Smooth muscle cell (in vitro differentiated cells): ENCODE measurements at regions not wholly inside any gene's neighbourhood (a gene's known extent, or its start where the extent isn't known, plus 50 kb on each side); places are given as distances from the start of the nearest gene placed in this dataset.
"Not testable (repeated sequence)": the region's sequence is repeated elsewhere in the genome, so short reads cannot be mapped to it uniquely, and the experiment has no call there.

ENCODE experiments used
- DNase-seq: peaks from one replicate; lab custom pipeline; 2025; ENCODE audit not compliant: unreplicated experiment; lab: John Stamatoyannopoulos, UW
- H2AFZ ChIP-seq: fragments of 200-600 bp; sonication (generic); 2 replicates; pipeline ENCODE4 v1.6.0; 2016; ENCODE audit warnings: antibody characterized with exemption, low read depth, mild to moderate bottlenecking
- H3F3A ChIP-seq: fragments of 200-600 bp; sonication (generic); 2 replicates; pipeline ENCODE4 v1.6.0; 2017; ENCODE audit warnings: antibody characterized with exemption, low read depth
- H3K27ac ChIP-seq: fragments of 200-600 bp; sonication (generic); 2 replicates; pipeline ENCODE4 v1.5.1; 2016; ENCODE audit warnings: low read depth, mild to moderate bottlenecking
- H3K27me3 ChIP-seq: fragments of 200-600 bp; sonication (generic); 2 replicates; pipeline ENCODE4 v1.6.1; 2016; ENCODE audit warnings: low read depth, mild to moderate bottlenecking
- H3K36me3 ChIP-seq: fragments of 200-600 bp; sonication (generic); 2 replicates; pipeline ENCODE4 v1.5.1; 2016; ENCODE audit warnings: low read depth
- H3K4me1 ChIP-seq: fragments of 200-600 bp; sonication (generic); 2 replicates; pipeline ENCODE4 v1.5.1; 2016; ENCODE audit warnings: low read depth
- H3K4me2 ChIP-seq: fragments of 200-600 bp; sonication (generic); 2 replicates; pipeline ENCODE4 v1.6.0; 2016; ENCODE audit warnings: mild to moderate bottlenecking
- H3K4me3 ChIP-seq: fragments of 200-600 bp; sonication (generic); 2 replicates; pipeline ENCODE4 v1.5.1; 2016; ENCODE audit warnings: mild to moderate bottlenecking
- H3K79me2 ChIP-seq: fragments of 200-600 bp; sonication (generic); 2 replicates; pipeline ENCODE4 v1.6.0; 2016; ENCODE audit warnings: low read depth, mild to moderate bottlenecking
- H3K9ac ChIP-seq: fragments of 200-600 bp; sonication (generic); 2 replicates; pipeline ENCODE4 v1.6.0; 2016; ENCODE audit warnings: low read depth
- H3K9me3 ChIP-seq: fragments of 200-600 bp; sonication (generic); replicated peaks from 2 replicates; pipeline ENCODE4 v1.5.1; 2016; ENCODE audit warnings: low read depth
- H4K20me1 ChIP-seq: fragments of 200-600 bp; sonication (generic); 2 replicates; pipeline ENCODE4 v1.6.0; 2016; ENCODE audit warnings: low read depth
- WGBS: methylation state at CpG from one replicate; pipeline ENCODE4 v1.1.7; 2016; ENCODE audit warnings: low lambda C conversion rate; 5-methylcytosine and 5-hydroxymethylcytosine counted together
- TF ChIP-seq, protein P1 (sequence below): fragments of 200-600 bp; sonication (generic); IDR thresholded peaks from 2 replicates; pipeline ENCODE4 v1.5.1; 2017; ENCODE audit warnings: borderline replicate concordance, mild to moderate bottlenecking, antibody characterized with exemption; ENCODE audit not compliant: insufficient read depth, poor library complexity, severe bottlenecking

DNA sequence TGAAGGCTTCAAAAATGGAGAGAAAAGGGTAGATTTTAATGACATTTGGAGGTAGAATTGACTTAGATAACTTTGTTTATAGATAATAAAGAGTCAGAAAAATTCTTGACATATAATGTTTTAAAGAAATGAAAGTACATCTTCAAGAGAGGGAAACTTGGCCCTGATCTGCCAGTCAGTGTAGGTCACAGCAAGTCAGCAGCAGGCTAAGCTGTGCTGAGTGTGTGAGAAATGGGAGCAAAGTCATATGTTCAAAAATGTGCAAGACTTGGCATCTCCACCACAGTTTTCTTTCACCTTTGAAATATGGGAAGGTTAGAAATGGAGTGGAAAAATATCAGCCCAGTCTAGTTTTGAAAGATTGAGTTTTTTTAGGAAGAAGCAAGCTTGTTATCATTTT lies 1761.3 kb downstream of the KHDRBS2 start:
- H4K20me1 ChIP-seq, H3K27me3 ChIP-seq, H3K36me3 ChIP-seq, DNase-seq, H3K4me3 ChIP-seq, H2AFZ ChIP-seq, H3K79me2 ChIP-seq, H3K4me1 ChIP-seq, H3F3A ChIP-seq, H3K4me2 ChIP-seq, H3K27ac ChIP-seq, H3K9ac ChIP-seq, H3K9me3 ChIP-seq: not testable (repeated sequence)

DNA sequence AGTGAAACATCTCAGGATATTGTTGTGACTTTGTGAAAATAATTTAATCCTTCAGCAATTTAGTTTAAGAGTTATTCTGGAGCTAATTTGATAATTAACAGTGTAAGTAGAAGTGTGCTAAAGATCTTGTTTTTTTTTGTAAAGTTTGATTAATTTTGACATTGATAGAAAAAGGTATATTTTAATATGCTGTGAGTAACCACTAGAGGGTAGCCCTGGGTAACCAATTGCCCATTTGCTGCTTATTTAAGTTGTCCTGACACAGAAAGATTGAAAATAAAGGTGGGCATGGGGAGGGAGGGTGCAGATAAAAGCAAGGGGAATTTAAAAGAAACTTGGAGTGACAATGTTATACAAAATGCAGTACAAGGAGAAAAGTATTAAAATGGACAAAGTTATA lies 1808.3 kb downstream of the KHDRBS2 start:
- not testable (repeated sequence) for H3K27ac ChIP-seq, H2AFZ ChIP-seq, H3K36me3 ChIP-seq, H4K20me1 ChIP-seq, H3K4me2 ChIP-seq, H3F3A ChIP-seq, H3K9ac ChIP-seq, H3K79me2 ChIP-seq, H3K9me3 ChIP-seq, DNase-seq, H3K27me3 ChIP-seq, H3K4me3 ChIP-seq, H3K4me1 ChIP-seq
- TF ChIP-seq, protein P1, sequence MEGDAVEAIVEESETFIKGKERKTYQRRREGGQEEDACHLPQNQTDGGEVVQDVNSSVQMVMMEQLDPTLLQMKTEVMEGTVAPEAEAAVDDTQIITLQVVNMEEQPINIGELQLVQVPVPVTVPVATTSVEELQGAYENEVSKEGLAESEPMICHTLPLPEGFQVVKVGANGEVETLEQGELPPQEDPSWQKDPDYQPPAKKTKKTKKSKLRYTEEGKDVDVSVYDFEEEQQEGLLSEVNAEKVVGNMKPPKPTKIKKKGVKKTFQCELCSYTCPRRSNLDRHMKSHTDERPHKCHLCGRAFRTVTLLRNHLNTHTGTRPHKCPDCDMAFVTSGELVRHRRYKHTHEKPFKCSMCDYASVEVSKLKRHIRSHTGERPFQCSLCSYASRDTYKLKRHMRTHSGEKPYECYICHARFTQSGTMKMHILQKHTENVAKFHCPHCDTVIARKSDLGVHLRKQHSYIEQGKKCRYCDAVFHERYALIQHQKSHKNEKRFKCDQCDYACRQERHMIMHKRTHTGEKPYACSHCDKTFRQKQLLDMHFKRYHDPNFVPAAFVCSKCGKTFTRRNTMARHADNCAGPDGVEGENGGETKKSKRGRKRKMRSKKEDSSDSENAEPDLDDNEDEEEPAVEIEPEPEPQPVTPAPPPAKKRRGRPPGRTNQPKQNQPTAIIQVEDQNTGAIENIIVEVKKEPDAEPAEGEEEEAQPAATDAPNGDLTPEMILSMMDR: peak; percentile 40

DNA sequence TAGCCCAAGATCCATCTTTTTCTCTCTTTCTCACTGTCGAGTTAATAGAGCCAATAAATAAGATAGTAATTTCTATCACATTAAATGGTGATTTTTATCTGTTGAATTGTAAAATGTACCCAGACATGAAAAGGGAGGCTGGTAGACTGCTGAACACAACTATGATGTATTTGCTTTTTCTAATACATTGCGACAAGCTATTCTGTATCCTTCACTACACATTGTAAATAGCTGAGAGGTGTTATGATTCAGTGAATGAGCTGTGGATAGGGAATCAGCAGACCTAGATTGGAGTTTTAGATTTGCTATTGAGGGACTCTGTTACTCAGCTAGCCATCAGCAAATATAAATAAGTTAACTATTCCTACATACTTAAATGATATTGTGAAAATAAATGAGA lies 1812.2 kb downstream of the KHDRBS2 start:
- H3K4me3 ChIP-seq, H3K27ac ChIP-seq, H3K4me2 ChIP-seq, DNase-seq, H3K79me2 ChIP-seq, H2AFZ ChIP-seq, H3K9me3 ChIP-seq, H3K9ac ChIP-seq, H4K20me1 ChIP-seq, H3F3A ChIP-seq, H3K27me3 ChIP-seq, H3K4me1 ChIP-seq, H3K36me3 ChIP-seq: not testable (repeated sequence)
- WGBS: 90% methylated on average over 2 of the region's 2 CpGs

DNA sequence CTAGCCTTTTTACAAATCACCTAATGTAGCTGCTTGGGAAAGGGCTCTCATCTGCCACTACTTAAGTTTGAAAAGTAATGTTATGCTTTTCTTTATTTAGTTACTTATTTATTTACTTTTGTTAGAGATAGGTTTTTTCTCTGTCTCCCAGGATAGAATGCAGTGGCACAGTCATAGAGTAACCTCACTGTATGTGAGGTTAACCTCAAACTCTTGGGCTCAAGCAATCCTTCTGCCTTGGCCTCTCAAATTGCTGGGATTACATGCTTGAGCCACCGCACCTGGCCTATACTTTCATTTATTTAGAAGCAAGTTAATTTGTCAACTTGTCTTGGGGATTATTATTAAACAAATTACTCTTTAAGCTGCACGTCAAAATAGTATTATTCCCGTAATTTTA lies 1814.6 kb downstream of the KHDRBS2 start:
- H3K4me3 ChIP-seq, H3K4me1 ChIP-seq, H3K9me3 ChIP-seq, H3K4me2 ChIP-seq, H2AFZ ChIP-seq, H3K9ac ChIP-seq, DNase-seq, H3K36me3 ChIP-seq, H3K79me2 ChIP-seq, H3K27me3 ChIP-seq, H3F3A ChIP-seq, H3K27ac ChIP-seq, H4K20me1 ChIP-seq: not testable (repeated sequence)
- WGBS: 88% methylated on average over 3 of the region's 3 CpGs

DNA sequence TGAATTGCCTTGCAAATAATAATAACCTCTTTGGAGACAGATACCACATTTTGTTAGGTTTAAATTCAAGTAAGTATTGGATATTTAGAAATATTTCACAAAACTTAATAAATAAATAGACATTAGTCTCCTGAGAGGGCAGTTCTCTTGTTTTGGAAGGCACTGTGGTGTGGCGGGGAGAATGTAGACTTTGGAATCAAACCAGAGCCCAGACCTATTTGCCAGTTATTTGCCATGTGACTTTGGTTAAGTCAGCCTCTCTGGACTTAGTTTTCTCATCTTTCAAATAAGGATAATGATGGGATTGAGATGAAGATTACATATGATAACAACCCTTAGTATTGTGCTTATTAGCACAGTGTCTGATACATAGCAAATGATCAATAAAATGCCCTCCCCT lies 1835.6 kb downstream of the KHDRBS2 start:
- DNase-seq, H3K4me2 ChIP-seq, H3K79me2 ChIP-seq, H3K4me3 ChIP-seq, H3F3A ChIP-seq, H3K27me3 ChIP-seq, H3K36me3 ChIP-seq, H3K9me3 ChIP-seq, H3K27ac ChIP-seq, H3K9ac ChIP-seq, H3K4me1 ChIP-seq, H4K20me1 ChIP-seq, H2AFZ ChIP-seq: not testable (repeated sequence)
- 93% methylated on average over 1 of the region's 1 CpG for WGBS

DNA sequence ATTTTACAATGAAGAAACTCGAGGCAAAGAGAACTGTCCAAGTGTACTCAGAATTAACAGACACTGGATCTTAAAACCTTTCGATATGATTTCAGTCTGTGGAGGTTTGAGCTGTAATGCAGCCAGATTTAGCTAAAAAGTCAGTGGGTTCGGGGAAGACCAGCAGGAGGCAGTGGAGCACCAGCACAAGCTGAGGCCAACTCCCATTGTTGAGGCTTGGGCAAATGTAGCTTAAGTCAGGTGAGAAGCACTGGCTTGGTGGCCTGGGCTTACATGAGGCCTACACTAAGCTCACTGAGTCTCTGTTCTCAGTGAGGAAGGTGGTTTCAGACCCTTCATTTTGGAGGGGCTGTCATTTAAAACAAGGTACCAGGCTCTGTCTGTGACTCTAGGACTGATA lies 1841.5 kb downstream of the KHDRBS2 start:
- H3K4me1 ChIP-seq, H3K9me3 ChIP-seq, H3K79me2 ChIP-seq, H3K4me2 ChIP-seq, H4K20me1 ChIP-seq, H2AFZ ChIP-seq, H3K27ac ChIP-seq, H3K36me3 ChIP-seq, H3K4me3 ChIP-seq, H3F3A ChIP-seq, DNase-seq, H3K9ac ChIP-seq, H3K27me3 ChIP-seq: not testable (repeated sequence)
- 89% methylated on average over 3 of the region's 3 CpGs for WGBS

DNA sequence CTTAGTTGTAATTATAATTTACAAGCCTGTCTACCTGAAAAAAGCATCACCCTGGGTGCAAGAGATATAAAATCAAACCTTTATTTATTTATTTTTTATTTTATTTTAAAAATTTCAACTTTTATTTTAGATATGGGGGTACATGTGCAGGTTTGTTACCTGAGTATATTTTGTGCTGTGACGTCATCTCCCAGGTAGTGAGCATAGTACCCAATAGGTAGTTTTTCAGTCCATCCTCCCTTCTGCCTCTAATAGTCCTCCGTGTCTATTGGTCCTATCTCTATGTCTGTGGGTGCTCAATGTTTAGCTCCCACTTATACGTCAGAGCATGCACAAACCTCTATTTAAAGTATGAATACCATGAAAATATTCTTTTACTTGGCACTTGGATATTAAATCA lies 1846.3 kb downstream of the KHDRBS2 start:
- H3K9me3 ChIP-seq, H3K36me3 ChIP-seq, DNase-seq, H4K20me1 ChIP-seq, H3F3A ChIP-seq, H3K79me2 ChIP-seq, H3K27ac ChIP-seq, H3K4me2 ChIP-seq, H3K4me3 ChIP-seq, H2AFZ ChIP-seq, H3K9ac ChIP-seq, H3K27me3 ChIP-seq, H3K4me1 ChIP-seq: not testable (repeated sequence)
- WGBS: 90% methylated on average over 3 of the region's 3 CpGs

DNA sequence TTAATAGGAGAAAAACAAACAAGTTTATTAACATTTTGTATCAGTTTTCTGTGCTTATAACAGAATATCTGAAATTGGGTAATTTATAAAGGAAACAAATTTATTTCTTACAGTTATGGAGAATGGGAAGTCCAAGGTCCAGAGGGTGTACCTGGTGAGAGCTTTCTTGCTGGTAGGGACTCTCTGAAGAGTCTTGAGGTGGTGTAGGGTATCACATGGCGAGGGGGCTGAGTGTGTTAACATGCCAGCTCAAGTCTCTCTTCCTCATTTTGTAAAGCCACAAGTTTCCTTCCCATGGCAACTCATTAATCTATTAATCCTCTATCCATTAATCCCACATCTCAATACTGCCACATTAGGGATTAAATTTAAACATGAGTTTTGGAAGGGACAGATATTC lies 1863.3 kb downstream of the KHDRBS2 start:
- not testable (repeated sequence) for H2AFZ ChIP-seq, H3K79me2 ChIP-seq, H3K9me3 ChIP-seq, H4K20me1 ChIP-seq, H3K36me3 ChIP-seq, H3K4me2 ChIP-seq, H3K9ac ChIP-seq, H3F3A ChIP-seq, H3K4me3 ChIP-seq, DNase-seq, H3K4me1 ChIP-seq, H3K27me3 ChIP-seq, H3K27ac ChIP-seq
- 83% methylated on average over 1 of the region's 1 CpG for WGBS
